Keratinocyte (primary cell): ENCODE measurements at regions not wholly inside any gene's neighbourhood (a gene's known extent, or its start where the extent isn't known, plus 50 kb on each side); places are given as distances from the start of the nearest gene placed in this dataset.

Source experiments
- DNase-seq: peaks from one replicate; pipeline ENCODE4 v3.0.0-alpha.2; 2011; ENCODE audit warnings: low read depth, missing footprints, low spot score
- FAIRE-seq: peaks from 2 replicates; lab custom pipeline; 2011; peaks lifted over from hg19 to GRCh38; lab: Jason Lieb, UNC
- H2AFZ ChIP-seq: 2 replicates; pipeline ENCODE4 v1.6.0; 2012; ENCODE audit warnings: low read length, control low read depth, inconsistent platforms; ENCODE audit not compliant: control insufficient read depth
- H3K27ac ChIP-seq: 2 replicates; pipeline ENCODE4 v1.5.1; 2011; ENCODE audit warnings: low read length; ENCODE audit not compliant: control insufficient read depth, insufficient read depth
- H3K27me3 ChIP-seq: 3 replicates; pipeline ENCODE4 v1.6.0; 2011; ENCODE audit warnings: low read length; ENCODE audit not compliant: control insufficient read depth, insufficient read depth; ENCODE audit errors: extremely low read depth
- H3K36me3 ChIP-seq, 2 experiments: 2 replicates in 1 of 2; 3 replicates in 1 of 2; pipeline ENCODE4 v1.5.1; 2011; ENCODE audit warnings: low read length in 2 of 2, mild to moderate bottlenecking in 1 of 2; ENCODE audit not compliant: control insufficient read depth in 2 of 2, insufficient read depth in 2 of 2; ENCODE audit errors: extremely low read depth in 1 of 2
- H3K4me1 ChIP-seq: 3 replicates; pipeline ENCODE4 v1.5.1; 2011; ENCODE audit warnings: low read length; ENCODE audit not compliant: control insufficient read depth, insufficient read depth; ENCODE audit errors: extremely low read depth
- H3K4me2 ChIP-seq: 3 replicates; pipeline ENCODE4 v1.6.0; 2011; ENCODE audit warnings: low read depth, low read length; ENCODE audit not compliant: control insufficient read depth, insufficient read depth; ENCODE audit errors: extremely low read depth
- H3K4me3 ChIP-seq, 3 experiments: fragments of 200-600 bp in 1 of 3; sonication (generic) in 1 of 3; 2 replicates in 2 of 3; 3 replicates in 1 of 3; pipeline ENCODE4 v1.5.1; 2011 to 2016; ENCODE audit warnings: low read length in 3 of 3, mild to moderate bottlenecking in 3 of 3, control low read depth in 2 of 3, inconsistent platforms in 1 of 3, low read depth in 1 of 3, mixed read lengths in 1 of 3, mixed run types in 1 of 3, moderate library complexity in 1 of 3; ENCODE audit not compliant: control insufficient read depth in 2 of 3, insufficient read depth in 2 of 3; ENCODE audit errors: extremely low read depth in 1 of 3
- H3K79me2 ChIP-seq: 2 replicates; pipeline ENCODE4 v1.6.0; 2012; ENCODE audit warnings: low read length; ENCODE audit not compliant: control insufficient read depth, insufficient read depth
- H3K9ac ChIP-seq: 3 replicates; pipeline ENCODE4 v1.6.0; 2011; ENCODE audit warnings: low read length; ENCODE audit not compliant: control insufficient read depth, insufficient read depth; ENCODE audit errors: extremely low read depth
- H3K9me1 ChIP-seq: 3 replicates; pipeline ENCODE4 v1.6.0; 2011; ENCODE audit warnings: low read length; ENCODE audit not compliant: control insufficient read depth, insufficient read depth; ENCODE audit errors: extremely low read depth
- H3K9me3 ChIP-seq: 2 replicates; pipeline ENCODE4 v1.5.1; 2012; ENCODE audit warnings: low read depth, low read length; ENCODE audit not compliant: control insufficient read depth
- H4K20me1 ChIP-seq: 3 replicates; pipeline ENCODE4 v1.6.0; 2011; ENCODE audit warnings: low read length; ENCODE audit not compliant: control insufficient read depth, insufficient read depth; ENCODE audit errors: extremely low read depth
- EZH2 ChIP-seq: IDR thresholded peaks from one replicate; pipeline ENCODE4 v1.6.1; 2012; ENCODE audit warnings: inconsistent platforms, mild to moderate bottlenecking, low read length, moderate library complexity
- dilution Hi-C: fragments of 300-500 bp; cut with MboI; formaldehyde crosslinking; loops from one replicate; pipeline ENCODE4 v1.7.0; 2020; ENCODE audit warnings: low sequenced_read_pairs; ENCODE audit not compliant: extremely low pct_ligation_motif_present
- TF ChIP-seq, protein P1 (sequence below), 3 experiments: IDR thresholded peaks in 1 of 3; conservative IDR thresholded peaks in 1 of 3; optimal IDR thresholded peaks in 1 of 3; 2 replicates in 2 of 3; 3 replicates in 1 of 3; pipeline versions ENCODE3 to v1.5.1; 2011; ENCODE audit warnings: low read length in 3 of 3, mild to moderate bottlenecking in 3 of 3, moderate library complexity in 2 of 3, control low read depth in 1 of 3, inconsistent platforms in 1 of 3; ENCODE audit not compliant: insufficient read depth in 2 of 3; ENCODE audit errors: extremely low read depth in 1 of 3

DNA sequence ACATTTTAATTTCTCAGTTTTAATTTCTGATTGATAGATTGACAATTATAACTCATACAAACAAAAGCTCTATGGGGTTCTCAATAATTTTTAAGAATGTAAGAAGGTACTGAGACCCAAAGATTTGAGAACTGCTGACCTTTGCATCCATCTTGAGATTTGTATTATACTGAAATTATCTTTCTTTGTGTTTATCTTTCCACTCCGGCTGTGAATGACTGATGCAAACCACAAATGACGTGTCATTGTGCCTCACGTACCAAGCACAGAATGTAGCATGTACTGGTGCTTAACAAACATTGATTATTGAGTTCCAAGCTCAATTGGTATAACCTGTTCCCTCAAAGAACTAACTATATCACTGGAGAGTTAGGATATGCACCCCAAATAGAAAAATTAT is 152.1 kb upstream of the SMLR1 start:
- DNase-seq (no peak), FAIRE-seq (no peak)
- no peaks in the 10 kb centered on the region for H3K9me1 ChIP-seq
- no peak overlapping the region for H2AFZ ChIP-seq
- H3K4me3 ChIP-seq, result no peak overlapping the region
- no peak overlapping the region for H3K4me2 ChIP-seq
- H3K4me1 ChIP-seq, result peaks cover 12% of the 10 kb centered on the region
- no peak overlapping the region for H3K27ac ChIP-seq
- H4K20me1 ChIP-seq, result no peaks in the 10 kb centered on the region
- H3K9ac ChIP-seq, result no peak overlapping the region
- no peaks in the 10 kb centered on the region for H3K79me2 ChIP-seq
- no peaks in the 10 kb centered on the region for H3K36me3 ChIP-seq
- peaks cover 3% of the 10 kb centered on the region for H3K9me3 ChIP-seq
- dilution Hi-C loops, result no loop called here
- no peak for TF ChIP-seq EZH2
- TF ChIP-seq, protein P1, sequence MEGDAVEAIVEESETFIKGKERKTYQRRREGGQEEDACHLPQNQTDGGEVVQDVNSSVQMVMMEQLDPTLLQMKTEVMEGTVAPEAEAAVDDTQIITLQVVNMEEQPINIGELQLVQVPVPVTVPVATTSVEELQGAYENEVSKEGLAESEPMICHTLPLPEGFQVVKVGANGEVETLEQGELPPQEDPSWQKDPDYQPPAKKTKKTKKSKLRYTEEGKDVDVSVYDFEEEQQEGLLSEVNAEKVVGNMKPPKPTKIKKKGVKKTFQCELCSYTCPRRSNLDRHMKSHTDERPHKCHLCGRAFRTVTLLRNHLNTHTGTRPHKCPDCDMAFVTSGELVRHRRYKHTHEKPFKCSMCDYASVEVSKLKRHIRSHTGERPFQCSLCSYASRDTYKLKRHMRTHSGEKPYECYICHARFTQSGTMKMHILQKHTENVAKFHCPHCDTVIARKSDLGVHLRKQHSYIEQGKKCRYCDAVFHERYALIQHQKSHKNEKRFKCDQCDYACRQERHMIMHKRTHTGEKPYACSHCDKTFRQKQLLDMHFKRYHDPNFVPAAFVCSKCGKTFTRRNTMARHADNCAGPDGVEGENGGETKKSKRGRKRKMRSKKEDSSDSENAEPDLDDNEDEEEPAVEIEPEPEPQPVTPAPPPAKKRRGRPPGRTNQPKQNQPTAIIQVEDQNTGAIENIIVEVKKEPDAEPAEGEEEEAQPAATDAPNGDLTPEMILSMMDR (optimal IDR thresholded peaks at IDR 0.05 in 1 of 3, IDR thresholded peaks at IDR 0.05 in 1 of 3, conservative IDR thresholded peaks at IDR 0.05 in 1 of 3; ENCODE audit: extremely low read depth in 1 of 3, insufficient read depth in 2 of 3, low read length in 3 of 3), result no peak
- no peaks in the 10 kb centered on the region for H3K27me3 ChIP-seq

DNA sequence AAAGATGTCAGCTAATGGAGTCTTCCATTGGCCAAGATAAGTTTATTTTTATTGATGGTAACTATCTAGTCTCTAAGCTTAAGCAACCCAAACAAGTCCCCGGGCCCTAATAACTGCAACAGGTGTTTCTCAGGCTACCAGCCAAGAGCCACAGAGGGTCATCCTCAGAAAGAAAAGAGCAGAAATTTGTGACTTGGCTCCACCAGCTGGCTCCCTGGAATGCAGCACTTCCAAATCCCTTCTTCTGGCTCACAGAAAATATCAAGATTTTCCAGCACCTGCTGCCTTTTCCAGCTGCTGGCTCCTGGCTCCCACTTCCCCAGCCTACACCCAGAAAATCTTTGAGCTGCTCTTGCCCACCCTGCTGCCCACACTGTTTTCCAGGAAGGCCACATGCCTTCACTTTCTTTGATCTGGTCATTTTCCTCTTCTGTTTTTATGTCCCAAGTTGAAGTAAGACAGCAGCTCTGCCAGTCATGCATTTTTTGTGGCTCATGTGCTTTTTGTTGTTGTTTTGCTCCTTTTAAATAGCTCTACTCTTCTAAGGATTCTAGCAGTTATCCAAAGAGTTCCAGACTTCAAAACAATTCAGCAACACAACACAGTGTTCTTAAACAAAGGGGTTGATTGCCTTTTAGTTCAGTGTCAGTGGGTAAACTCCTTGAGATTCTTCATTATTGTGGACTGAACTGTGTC is 151.0 kb upstream of the SMLR1 start:
- Histone ChIP-seq H3K9ac (no peak overlapping the region), H3K4me1 (peaks cover 22% of the 10 kb centered on the region), H2AFZ (no peak overlapping the region), H3K36me3 (no peaks in the 10 kb centered on the region), H4K20me1 (no peaks in the 10 kb centered on the region), H3K9me1 (no peaks in the 10 kb centered on the region), H3K4me2 (no peak overlapping the region), H3K79me2 (no peaks in the 10 kb centered on the region), H3K9me3 (peaks cover 3% of the 10 kb centered on the region), H3K4me3 (no peak overlapping the region), H3K27ac (no peak overlapping the region), H3K27me3 (no peaks in the 10 kb centered on the region)
- dilution Hi-C loops, result no loop called here
- no peak for FAIRE-seq
- TF ChIP-seq, protein P1 (optimal IDR thresholded peaks at IDR 0.05 in 1 of 3, IDR thresholded peaks at IDR 0.05 in 1 of 3, conservative IDR thresholded peaks at IDR 0.05 in 1 of 3; ENCODE audit: extremely low read depth in 1 of 3, insufficient read depth in 2 of 3, low read length in 3 of 3), result peak in 1 of 3 experiments; percentile 30
- TF ChIP-seq EZH2, result no peak
- DNase-seq, result no peak
